OCI-LY1 (cell line): ENCODE measurements at regions not wholly inside any gene's neighbourhood (a gene's known extent, or its start where the extent isn't known, plus 50 kb on each side); places are given as distances from the start of the nearest gene placed in this dataset.

ENCODE experiments used
- H2AFZ ChIP-seq: fragments of 200-600 bp; sonication (generic), shearing (Covaris generic); 2 replicates; pipeline ENCODE4 v1.6.0; 2014; ENCODE audit warnings: antibody characterized with exemption, mild to moderate bottlenecking, low read length
- H3F3A ChIP-seq: fragments of 200-600 bp; sonication (generic), shearing (Covaris generic); 2 replicates; pipeline ENCODE4 v1.6.0; 2014; ENCODE audit warnings: mild to moderate bottlenecking, antibody characterized with exemption, low read length, moderate library complexity; ENCODE audit not compliant: insufficient read depth
- H3K27ac ChIP-seq: fragments of 200-600 bp; sonication (generic); 2 replicates; pipeline ENCODE4 v1.5.1; 2014; ENCODE audit warnings: low read length, mixed run types, mild to moderate bottlenecking, low read depth; ENCODE audit not compliant: poor library complexity, severe bottlenecking
- H3K27me3 ChIP-seq: fragments of 200-600 bp; sonication (generic); 2 replicates; pipeline ENCODE4 v1.6.0; 2014; ENCODE audit warnings: antibody characterized with exemption, mild to moderate bottlenecking, low read length, moderate library complexity; ENCODE audit not compliant: insufficient read depth
- H3K36me3 ChIP-seq: fragments of 200-600 bp; sonication (generic); 2 replicates; pipeline ENCODE4 v1.6.1; 2014; ENCODE audit warnings: mild to moderate bottlenecking, antibody characterized with exemption, low read length, moderate library complexity, mixed read lengths; ENCODE audit not compliant: insufficient read depth
- H3K4me1 ChIP-seq: fragments of 200-600 bp; sonication (generic); 2 replicates; pipeline ENCODE4 v1.5.1; 2014; ENCODE audit warnings: mild to moderate bottlenecking, low read length, moderate library complexity; ENCODE audit not compliant: insufficient read depth, severe bottlenecking
- H3K4me2 ChIP-seq: fragments of 200-600 bp; sonication (generic), shearing (Covaris generic); 2 replicates; pipeline ENCODE4 v1.6.1; 2014; ENCODE audit warnings: low read length
- H3K4me3 ChIP-seq: fragments of 200-600 bp; sonication (generic); 2 replicates; pipeline ENCODE4 v1.5.1; 2014; ENCODE audit warnings: low read length, low read depth, mild to moderate bottlenecking, mixed read lengths; ENCODE audit not compliant: poor library complexity, severe bottlenecking
- H3K79me2 ChIP-seq: fragments of 200-600 bp; shearing (Covaris generic); 2 replicates; pipeline ENCODE4 v1.6.1; 2016; ENCODE audit warnings: mixed run types, low read length, mixed read lengths; ENCODE audit not compliant: insufficient read depth
- H3K9ac ChIP-seq: fragments of 200-600 bp; sonication (generic), shearing (Covaris generic); 2 replicates; pipeline ENCODE4 v1.6.1; 2014; ENCODE audit warnings: mild to moderate bottlenecking, low read length, mixed read lengths
- H3K9me2 ChIP-seq: fragments of 200-600 bp; sonication (generic), shearing (Covaris generic); 2 replicates; pipeline ENCODE4 v1.6.1; 2014; ENCODE audit warnings: low read depth, mild to moderate bottlenecking, low read length, mixed read lengths
- H3K9me3 ChIP-seq: fragments of 200-600 bp; shearing (Covaris generic); 2 replicates; pipeline ENCODE4 v1.6.1; 2014; ENCODE audit warnings: low read length, mixed read lengths
- H4K20me1 ChIP-seq: fragments of 200-600 bp; sonication (generic), shearing (Covaris generic); 2 replicates; pipeline ENCODE4 v1.6.0; 2016; ENCODE audit warnings: mild to moderate bottlenecking, low read length; ENCODE audit not compliant: insufficient read depth
- EZH2 ChIP-seq: fragments of 200-600 bp; sonication (generic), shearing (Covaris generic); IDR thresholded peaks from 2 replicates; pipeline ENCODE4 v1.8.0; 2017; ENCODE audit warnings: borderline replicate concordance, mixed run types, mild to moderate bottlenecking, antibody characterized with exemption, low read length, moderate library complexity, mixed read lengths
- TF ChIP-seq, protein P1 (sequence below): fragments of 200-600 bp; sonication (generic), shearing (Covaris generic); IDR thresholded peaks from 2 replicates; pipeline ENCODE4 v1.5.1; 2017; ENCODE audit warnings: mild to moderate bottlenecking, antibody characterized with exemption, low read length, moderate library complexity, mixed read lengths

DNA sequence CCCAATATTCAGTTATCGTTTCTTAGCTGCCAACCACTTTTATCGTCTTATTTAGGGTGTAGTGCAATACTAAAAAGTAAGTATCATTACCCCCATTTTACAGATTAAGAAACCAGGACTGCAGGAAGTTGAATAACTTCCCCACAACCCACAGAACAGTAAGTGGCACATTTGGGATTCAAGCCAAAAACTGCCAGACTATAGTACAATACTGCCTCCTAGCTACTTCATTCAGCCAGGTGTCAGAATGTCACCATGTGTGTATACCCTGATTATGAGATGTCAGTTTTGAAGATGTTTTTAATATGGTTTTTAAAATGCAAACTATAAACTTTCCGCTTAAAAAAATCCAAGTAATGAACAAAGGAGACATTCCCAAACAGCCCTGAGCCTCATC, 74.2 kb upstream of the PROK2 start:
- H3K9me2 ChIP-seq, result no peaks in the 10 kb centered on the region
- TF ChIP-seq EZH2, result no peak
- TF ChIP-seq, protein P1, sequence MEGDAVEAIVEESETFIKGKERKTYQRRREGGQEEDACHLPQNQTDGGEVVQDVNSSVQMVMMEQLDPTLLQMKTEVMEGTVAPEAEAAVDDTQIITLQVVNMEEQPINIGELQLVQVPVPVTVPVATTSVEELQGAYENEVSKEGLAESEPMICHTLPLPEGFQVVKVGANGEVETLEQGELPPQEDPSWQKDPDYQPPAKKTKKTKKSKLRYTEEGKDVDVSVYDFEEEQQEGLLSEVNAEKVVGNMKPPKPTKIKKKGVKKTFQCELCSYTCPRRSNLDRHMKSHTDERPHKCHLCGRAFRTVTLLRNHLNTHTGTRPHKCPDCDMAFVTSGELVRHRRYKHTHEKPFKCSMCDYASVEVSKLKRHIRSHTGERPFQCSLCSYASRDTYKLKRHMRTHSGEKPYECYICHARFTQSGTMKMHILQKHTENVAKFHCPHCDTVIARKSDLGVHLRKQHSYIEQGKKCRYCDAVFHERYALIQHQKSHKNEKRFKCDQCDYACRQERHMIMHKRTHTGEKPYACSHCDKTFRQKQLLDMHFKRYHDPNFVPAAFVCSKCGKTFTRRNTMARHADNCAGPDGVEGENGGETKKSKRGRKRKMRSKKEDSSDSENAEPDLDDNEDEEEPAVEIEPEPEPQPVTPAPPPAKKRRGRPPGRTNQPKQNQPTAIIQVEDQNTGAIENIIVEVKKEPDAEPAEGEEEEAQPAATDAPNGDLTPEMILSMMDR, result peak; percentile 55; the same call in 1 of the 2 replicates
- H3K27ac ChIP-seq, result no peak overlapping the region
- no peaks in the 10 kb centered on the region for H3F3A ChIP-seq
- H3K4me2 ChIP-seq, result no peak overlapping the region
- no peaks in the 10 kb centered on the region for H3K36me3 ChIP-seq
- H3K4me1 ChIP-seq, result no peaks in the 10 kb centered on the region
- H2AFZ ChIP-seq, result no peak overlapping the region
- no peak overlapping the region for H3K4me3 ChIP-seq
- H3K27me3 ChIP-seq, result no peaks in the 10 kb centered on the region; the same call in 1 of the 2 replicates
- no peaks in the 10 kb centered on the region for H4K20me1 ChIP-seq
- no peaks in the 10 kb centered on the region for H3K79me2 ChIP-seq
- H3K9me3 ChIP-seq, result no peaks in the 10 kb centered on the region
- no peak overlapping the region for H3K9ac ChIP-seq

DNA sequence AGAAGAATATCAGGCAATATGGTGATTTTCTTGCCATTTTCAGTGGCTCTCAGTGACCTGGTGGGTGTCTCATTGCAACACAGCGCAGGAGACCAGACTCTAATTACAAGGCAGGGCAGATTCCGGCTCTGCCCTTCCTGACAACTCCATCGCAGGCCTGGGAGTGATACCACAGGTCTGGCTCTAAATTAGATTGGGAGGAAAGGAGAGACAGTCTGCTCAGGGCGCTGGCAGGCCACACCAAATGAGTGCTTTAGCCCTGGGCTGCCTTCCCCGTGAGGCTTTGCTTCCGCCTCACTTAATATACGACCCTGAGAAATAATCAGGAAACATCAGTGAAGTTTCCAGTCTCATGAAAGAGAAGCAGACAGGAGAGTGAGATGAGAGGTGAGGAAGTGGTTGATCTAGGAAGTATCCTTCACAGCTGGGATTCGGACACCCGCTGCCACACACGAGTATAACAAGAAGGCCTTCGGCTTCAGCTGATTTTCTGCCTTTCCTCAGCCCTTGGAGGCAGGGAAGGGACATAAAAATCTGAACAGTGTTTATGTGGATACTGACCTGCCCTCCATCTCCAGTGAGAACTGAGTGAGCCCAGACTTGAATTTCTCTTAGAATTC, 73.7 kb upstream of the PROK2 start:
- Histone ChIP-seq H3K9me2 (no peaks in the 10 kb centered on the region), H3K4me1 (no peaks in the 10 kb centered on the region), H3K27me3 (no peaks in the 10 kb centered on the region; the same call in 1 of the 2 replicates), H3F3A (no peaks in the 10 kb centered on the region), H3K27ac (no peak overlapping the region), H3K36me3 (no peaks in the 10 kb centered on the region), H3K9me3 (no peaks in the 10 kb centered on the region), H4K20me1 (no peaks in the 10 kb centered on the region), H3K4me3 (no peak overlapping the region), H3K4me2 (no peak overlapping the region), H3K79me2 (no peaks in the 10 kb centered on the region), H3K9ac (no peak overlapping the region), H2AFZ (no peak overlapping the region)
- TF ChIP-seq, protein P1, result no peak
- no peak for TF ChIP-seq EZH2

DNA sequence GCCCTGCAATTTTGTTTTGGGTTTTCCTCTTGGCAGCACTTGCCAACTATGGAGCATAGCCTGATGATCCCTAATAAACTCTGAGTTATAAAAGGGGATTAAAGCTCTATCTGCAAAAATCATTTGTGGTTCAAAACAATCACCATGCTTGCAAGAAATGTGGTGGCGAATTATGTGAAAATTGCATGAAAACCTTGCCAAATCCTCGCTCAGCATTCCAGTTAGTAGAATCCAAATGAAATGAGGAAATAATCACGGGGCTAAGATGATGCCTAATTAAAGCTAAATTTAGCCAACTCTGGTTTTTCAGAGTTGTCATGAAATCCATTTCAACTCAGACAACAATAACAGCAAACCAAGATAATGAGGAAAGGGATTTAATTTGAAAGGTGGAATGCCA, 73.0 kb upstream of the PROK2 start:
- no peak overlapping the region for H3K4me2 ChIP-seq
- H3K9me2 ChIP-seq, result no peaks in the 10 kb centered on the region
- no peak overlapping the region for H3K4me3 ChIP-seq
- H4K20me1 ChIP-seq, result no peaks in the 10 kb centered on the region
- H2AFZ ChIP-seq, result no peak overlapping the region
- H3K36me3 ChIP-seq, result no peaks in the 10 kb centered on the region
- no peaks in the 10 kb centered on the region for H3K9me3 ChIP-seq
- no peaks in the 10 kb centered on the region for H3K4me1 ChIP-seq
- TF ChIP-seq EZH2, result no peak
- TF ChIP-seq, protein P1, result no peak
- no peaks in the 10 kb centered on the region for H3K79me2 ChIP-seq
- no peaks in the 10 kb centered on the region for H3F3A ChIP-seq
- no peak overlapping the region for H3K27ac ChIP-seq
- no peaks in the 10 kb centered on the region; the same call in 1 of the 2 replicates for H3K27me3 ChIP-seq
- no peak overlapping the region for H3K9ac ChIP-seq
